ENCODE measurements at regions not wholly inside any gene's neighbourhood (a gene's known extent, or its start where the extent isn't known, plus 50 kb on each side); places are given as distances from the start of the nearest gene placed in this dataset.

- TF ChIP-seq CTCF (IDR thresholded peaks at IDR 0.05; ENCODE audit: low read depth, low read length, poor library complexity, severe bottlenecking) (no peak), EZH2phosphoT487 (IDR thresholded peaks at IDR 0.05; ENCODE audit: borderline replicate concordance, low read length) (no peak)
These were observed 1458.7 kb downstream of the CDH11 start for GRCh38 chr16:63663155-63663554.

All from DOHH2 (cell line).